ENCODE measurements at regions not wholly inside any gene's neighbourhood (a gene's known extent, or its start where the extent isn't known, plus 50 kb on each side); places are given as distances from the start of the nearest gene placed in this dataset.
"Not testable (repeated sequence)": the region's sequence is repeated elsewhere in the genome, so short reads cannot be mapped to it uniquely, and the experiment has no call there.

- Histone ChIP-seq H3K9me3 (ENCODE audit: control insufficient read depth in 2 of 2, low read length in 2 of 2) (no peaks in the 10 kb centered on the region), H3K27me3 (ENCODE audit: control insufficient read depth, insufficient read depth, low read length) (no peaks in the 10 kb centered on the region), H3K4me1 (ENCODE audit: control insufficient read depth, insufficient read depth, low read length, poor library complexity, severe bottlenecking) (no peaks in the 10 kb centered on the region), H3K27ac (ENCODE audit: insufficient read depth, low read length, poor library complexity, severe bottlenecking) (no peak overlapping the region), H3K4me3 (ENCODE audit: low read depth, low read length) (no peak overlapping the region), H3K36me3 (ENCODE audit: control insufficient read depth, insufficient read depth, low read length) (no peaks in the 10 kb centered on the region)
- Mint-ChIP-seq H3K36me3 (no peaks in the 10 kb centered on the region), H3K27me3 (no peaks in the 10 kb centered on the region), H3K27ac (no peak overlapping the region), H3K9me3 (no peaks in the 10 kb centered on the region), H3K4me1 (no peaks in the 10 kb centered on the region), H3K4me3 (no peak overlapping the region)
- ATAC-seq (ENCODE audit: low read depth in 2 of 2) (no peak), DNase-seq (no peak)
Observed at GRCh38 chr1:90282811-90283210, 287.9 kb downstream of the ZNF326 start.

GRCh38 chr1:90281886-90282285, 287.0 kb downstream of the ZNF326 start:
- H3K4me1 Mint-ChIP-seq; H3K27me3 Mint-ChIP-seq; ATAC-seq (ENCODE audit: low read depth in 2 of 2); H3K27me3 ChIP-seq (ENCODE audit: control insufficient read depth, insufficient read depth, low read length); H3K36me3 ChIP-seq (ENCODE audit: control insufficient read depth, insufficient read depth, low read length); H3K27ac Mint-ChIP-seq; H3K4me3 ChIP-seq (ENCODE audit: low read depth, low read length); H3K9me3 Mint-ChIP-seq; DNase-seq; H3K4me3 Mint-ChIP-seq; H3K36me3 Mint-ChIP-seq; H3K27ac ChIP-seq (ENCODE audit: insufficient read depth, low read length, poor library complexity, severe bottlenecking); H3K9me3 ChIP-seq (ENCODE audit: control insufficient read depth in 2 of 2, low read length in 2 of 2); H3K4me1 ChIP-seq (ENCODE audit: control insufficient read depth, insufficient read depth, low read length, poor library complexity, severe bottlenecking): not testable (repeated sequence)

- Mint-ChIP-seq H3K9me3 (peaks cover 0 to 3% (median 0%) of the 10 kb centered on the region in 7 donors), H3K4me3 (no peak overlapping the region), H3K27ac (no peak overlapping the region), H3K27me3 (peaks cover 12% of the 10 kb centered on the region), H3K4me1 (no peaks in the 10 kb centered on the region), H3K36me3 (no peaks in the 10 kb centered on the region)
- Histone ChIP-seq H3K4me1 (ENCODE audit: control insufficient read depth, insufficient read depth, low read length, poor library complexity, severe bottlenecking) (no peaks in the 10 kb centered on the region), H3K4me3 (ENCODE audit: low read depth, low read length) (no peak overlapping the region), H3K27me3 (ENCODE audit: control insufficient read depth, insufficient read depth, low read length) (no peaks in the 10 kb centered on the region), H3K27ac (ENCODE audit: insufficient read depth, low read length, poor library complexity, severe bottlenecking) (no peak overlapping the region), H3K9me3 (ENCODE audit: control insufficient read depth in 2 of 2, low read length in 2 of 2) (no peaks in the 10 kb centered on the region), H3K36me3 (ENCODE audit: control insufficient read depth, insufficient read depth, low read length) (no peaks in the 10 kb centered on the region)
- no peak for ATAC-seq (ENCODE audit: low read depth in 2 of 2)
- no peak for DNase-seq
Observed at GRCh38 chr1:90277270-90277669, 282.4 kb downstream of the ZNF326 start.

- Histone ChIP-seq H3K4me1 (ENCODE audit: control insufficient read depth, insufficient read depth, low read length, poor library complexity, severe bottlenecking) (no peaks in the 10 kb centered on the region), H3K27me3 (ENCODE audit: control insufficient read depth, insufficient read depth, low read length) (no peaks in the 10 kb centered on the region), H3K4me3 (ENCODE audit: low read depth, low read length) (no peak overlapping the region), H3K36me3 (ENCODE audit: control insufficient read depth, insufficient read depth, low read length) (no peaks in the 10 kb centered on the region), H3K9me3 (ENCODE audit: control insufficient read depth in 2 of 2, low read length in 2 of 2) (no peaks in the 10 kb centered on the region), H3K27ac (ENCODE audit: insufficient read depth, low read length, poor library complexity, severe bottlenecking) (no peak overlapping the region)
- peak overlapping the region in 1 of 4 donors; percentile 30 for H3K4me3 Mint-ChIP-seq
- H3K27me3 Mint-ChIP-seq: peaks cover 12% of the 10 kb centered on the region
- no peak overlapping the region for H3K27ac Mint-ChIP-seq
- ATAC-seq (ENCODE audit: low read depth in 2 of 2) (no peak), DNase-seq (no peak)
- no peaks in the 10 kb centered on the region for H3K4me1 Mint-ChIP-seq
- no peaks in the 10 kb centered on the region for H3K36me3 Mint-ChIP-seq
- peaks cover 0 to 4% (median 0%) of the 10 kb centered on the region in 7 donors for H3K9me3 Mint-ChIP-seq
Observed at GRCh38 chr1:90274376-90274775, 279.5 kb downstream of the ZNF326 start.

DNA sequence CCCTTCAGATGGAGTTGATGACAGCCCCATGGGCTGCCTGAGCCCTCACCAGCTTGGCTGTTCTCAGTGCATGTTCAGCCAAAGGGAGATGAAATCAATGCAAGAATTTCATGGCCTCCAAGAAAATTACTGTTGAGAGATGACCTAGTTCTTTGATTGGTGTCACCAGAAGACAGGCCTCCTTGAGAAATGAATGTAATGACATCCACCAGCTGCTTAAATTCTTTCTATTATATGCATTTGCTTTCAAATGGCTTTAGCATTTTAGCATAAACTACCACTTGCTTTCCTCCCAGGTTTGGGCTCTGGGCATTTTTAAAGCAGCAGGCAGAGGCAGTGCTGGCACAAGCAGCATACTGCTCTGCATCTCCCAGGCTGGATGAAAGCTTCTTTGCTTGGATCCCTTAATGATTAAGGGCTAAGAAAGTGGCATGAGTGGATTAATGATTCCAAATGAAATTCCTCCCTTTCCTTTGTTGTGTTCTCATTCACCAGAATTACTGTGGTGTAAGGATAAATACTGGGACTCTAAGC, 278.4 kb downstream of the ZNF326 start:
- Histone ChIP-seq H3K9me3 (ENCODE audit: control insufficient read depth in 2 of 2, low read length in 2 of 2) (no peaks in the 10 kb centered on the region), H3K27ac (ENCODE audit: insufficient read depth, low read length, poor library complexity, severe bottlenecking) (no peak overlapping the region), H3K4me1 (ENCODE audit: control insufficient read depth, insufficient read depth, low read length, poor library complexity, severe bottlenecking) (no peaks in the 10 kb centered on the region), H3K27me3 (ENCODE audit: control insufficient read depth, insufficient read depth, low read length) (no peaks in the 10 kb centered on the region), H3K4me3 (ENCODE audit: low read depth, low read length) (no peak overlapping the region), H3K36me3 (ENCODE audit: control insufficient read depth, insufficient read depth, low read length) (no peaks in the 10 kb centered on the region)
- ATAC-seq (ENCODE audit: low read depth in 2 of 2) (no peak), DNase-seq (no peak)
- H3K27ac Mint-ChIP-seq: no peak overlapping the region
- no peak overlapping the region for H3K4me3 Mint-ChIP-seq
- peaks cover 12% of the 10 kb centered on the region for H3K27me3 Mint-ChIP-seq
- no peaks in the 10 kb centered on the region for H3K4me1 Mint-ChIP-seq
- peaks cover 0 to 4% (median 0%) of the 10 kb centered on the region in 7 donors for H3K9me3 Mint-ChIP-seq
- no peaks in the 10 kb centered on the region for H3K36me3 Mint-ChIP-seq

- Mint-ChIP-seq H3K36me3 (no peaks in the 10 kb centered on the region), H3K4me1 (no peaks in the 10 kb centered on the region), H3K27me3 (peaks cover under 1% of the 10 kb centered on the region), H3K9me3 (peaks cover 0 to 2% (median 0%) of the 10 kb centered on the region in 7 donors), H3K4me3 (no peak overlapping the region), H3K27ac (no peak overlapping the region)
- Histone ChIP-seq H3K36me3 (ENCODE audit: control insufficient read depth, insufficient read depth, low read length) (no peaks in the 10 kb centered on the region), H3K4me3 (ENCODE audit: low read depth, low read length) (no peak overlapping the region), H3K9me3 (ENCODE audit: control insufficient read depth in 2 of 2, low read length in 2 of 2) (no peaks in the 10 kb centered on the region), H3K4me1 (ENCODE audit: control insufficient read depth, insufficient read depth, low read length, poor library complexity, severe bottlenecking) (no peaks in the 10 kb centered on the region), H3K27me3 (ENCODE audit: control insufficient read depth, insufficient read depth, low read length) (peaks cover 2% of the 10 kb centered on the region), H3K27ac (ENCODE audit: insufficient read depth, low read length, poor library complexity, severe bottlenecking) (no peak overlapping the region)
- no peak for ATAC-seq (ENCODE audit: low read depth in 2 of 2)
- DNase-seq: no peak
Observed at GRCh38 chr1:90262791-90263190, 267.9 kb downstream of the ZNF326 start.

DNA sequence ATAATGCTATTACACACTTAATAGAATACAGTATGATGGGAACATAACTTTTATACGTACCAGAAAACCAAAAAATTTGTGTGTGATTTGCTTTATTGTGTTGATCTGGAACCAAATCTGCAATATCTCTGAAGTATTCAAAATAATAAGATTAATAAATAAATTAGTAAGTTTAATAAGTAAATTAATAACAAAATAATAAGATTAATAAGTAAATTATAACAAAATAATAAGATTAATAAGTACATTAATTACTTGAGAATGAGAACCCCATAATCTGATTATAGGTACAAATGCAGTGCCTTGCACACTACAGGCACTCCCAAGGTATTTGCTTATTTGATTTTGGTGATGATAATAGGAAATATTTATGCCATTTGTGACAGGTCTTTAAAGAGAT, 267.4 kb downstream of the ZNF326 start:
- no peak for DNase-seq
- no peak overlapping the region for H3K27ac ChIP-seq (ENCODE audit: insufficient read depth, low read length, poor library complexity, severe bottlenecking)
- no peaks in the 10 kb centered on the region for H3K9me3 ChIP-seq (ENCODE audit: control insufficient read depth in 2 of 2, low read length in 2 of 2)
- H3K9me3 Mint-ChIP-seq: peaks cover 0 to 2% (median 0%) of the 10 kb centered on the region in 7 donors
- peaks cover 6% of the 10 kb centered on the region for H3K27me3 Mint-ChIP-seq
- H3K4me3 ChIP-seq (ENCODE audit: low read depth, low read length): no peak overlapping the region
- no peak overlapping the region for H3K27ac Mint-ChIP-seq
- H3K36me3 ChIP-seq (ENCODE audit: control insufficient read depth, insufficient read depth, low read length): no peaks in the 10 kb centered on the region
- ATAC-seq (ENCODE audit: low read depth in 2 of 2): no peak
- no peaks in the 10 kb centered on the region for H3K36me3 Mint-ChIP-seq
- no peak overlapping the region for H3K4me3 Mint-ChIP-seq
- H3K4me1 Mint-ChIP-seq: no peaks in the 10 kb centered on the region
- H3K27me3 ChIP-seq (ENCODE audit: control insufficient read depth, insufficient read depth, low read length): peaks cover 2% of the 10 kb centered on the region
- no peaks in the 10 kb centered on the region for H3K4me1 ChIP-seq (ENCODE audit: control insufficient read depth, insufficient read depth, low read length, poor library complexity, severe bottlenecking)

- H3K27ac Mint-ChIP-seq: no peak overlapping the region
- no peak overlapping the region for H3K27ac ChIP-seq (ENCODE audit: insufficient read depth, low read length, poor library complexity, severe bottlenecking)
- H3K9me3 Mint-ChIP-seq: peaks cover 0 to 13% (median 7%) of the 10 kb centered on the region in 7 donors
- no peaks in the 10 kb centered on the region for H3K36me3 ChIP-seq (ENCODE audit: control insufficient read depth, insufficient read depth, low read length)
- no peak overlapping the region for H3K4me3 Mint-ChIP-seq
- H3K9me3 ChIP-seq (ENCODE audit: control insufficient read depth in 2 of 2, low read length in 2 of 2): peaks cover 4 to 6% of the 10 kb centered on the region in 2 experiments
- peaks cover 7% of the 10 kb centered on the region for H3K27me3 Mint-ChIP-seq
- no peak overlapping the region for H3K4me3 ChIP-seq (ENCODE audit: low read depth, low read length)
- no peaks in the 10 kb centered on the region for H3K4me1 Mint-ChIP-seq
- no peaks in the 10 kb centered on the region for H3K4me1 ChIP-seq (ENCODE audit: control insufficient read depth, insufficient read depth, low read length, poor library complexity, severe bottlenecking)
- H3K27me3 ChIP-seq (ENCODE audit: control insufficient read depth, insufficient read depth, low read length): no peaks in the 10 kb centered on the region
- no peaks in the 10 kb centered on the region for H3K36me3 Mint-ChIP-seq
- ATAC-seq (ENCODE audit: low read depth in 2 of 2) (no peak), DNase-seq (no peak)
Observed at GRCh38 chr1:90246069-90246468, 251.2 kb downstream of the ZNF326 start.
